GM19035 (cell line): ENCODE measurements at regions not wholly inside any gene's neighbourhood (a gene's known extent, or its start where the extent isn't known, plus 50 kb on each side); places are given as distances from the start of the nearest gene placed in this dataset.
"Not testable (repeated sequence)": the region's sequence is repeated elsewhere in the genome, so short reads cannot be mapped to it uniquely, and the experiment has no call there.

ENCODE experiments used
- ATAC-seq: cut with Tn5 transposase; IDR thresholded peaks from one replicate; pipeline ENCODE4 v1.9.1; 2021; ENCODE audit not compliant: unreplicated experiment

- ATAC-seq, result no peak
Observed at GRCh38 chr6:10343320-10343719, 71.6 kb downstream of the TFAP2A start.

GRCh38 chr6:10341605-10342004 lies 73.3 kb downstream of the TFAP2A start:
- ATAC-seq, result no peak

- ATAC-seq, result no peak
Observed at GRCh38 chr6:10338151-10338550, 76.7 kb downstream of the TFAP2A start.

GRCh38 chr6:10337376-10337775 lies 77.5 kb downstream of the TFAP2A start:
- not testable (repeated sequence) for ATAC-seq

GRCh38 chr6:10332111-10332510 lies 82.8 kb downstream of the TFAP2A start:
- no peak for ATAC-seq

- no peak for ATAC-seq
Observed at GRCh38 chr6:10331334-10331968, 83.4 kb downstream of the TFAP2A start.

GRCh38 chr6:10330515-10330914 lies 84.4 kb downstream of the TFAP2A start:
- no peak for ATAC-seq

- ATAC-seq, result no peak
Observed at GRCh38 chr6:10323018-10323417, 91.9 kb downstream of the TFAP2A start.

- ATAC-seq, result no peak
Observed at GRCh38 chr6:10320291-10320690, 94.6 kb downstream of the TFAP2A start.

- ATAC-seq, result no peak
Observed at GRCh38 chr6:10316373-10316721, 98.5 kb downstream of the TFAP2A start.

GRCh38 chr6:10315658-10316372 lies 99.1 kb downstream of the TFAP2A start:
- ATAC-seq, result no peak

- no peak for ATAC-seq
Observed at GRCh38 chr6:10315034-10315433, 99.8 kb downstream of the TFAP2A start.

GRCh38 chr6:10314163-10314955 lies 100.5 kb downstream of the TFAP2A start:
- no peak for ATAC-seq

- ATAC-seq, result no peak
Observed at GRCh38 chr6:10313799-10314162, 101.1 kb downstream of the TFAP2A start.

GRCh38 chr6:10312445-10312844 lies 102.4 kb downstream of the TFAP2A start:
- ATAC-seq, result no peak

- ATAC-seq, result not testable (repeated sequence)
Observed at GRCh38 chr6:10311546-10312405, 103.1 kb downstream of the TFAP2A start.

GRCh38 chr6:10310826-10311225 lies 104.0 kb downstream of the TFAP2A start:
- no peak for ATAC-seq

- ATAC-seq, result no peak
Observed at GRCh38 chr6:10310330-10310653, 104.6 kb downstream of the TFAP2A start.

- no peak for ATAC-seq
Observed at GRCh38 chr6:10309457-10310329, 105.2 kb downstream of the TFAP2A start.

- no peak for ATAC-seq
Observed at GRCh38 chr6:10307476-10307875, 107.4 kb downstream of the TFAP2A start.
